ENCODE measurements at regions not wholly inside any gene's neighbourhood (a gene's known extent, or its start where the extent isn't known, plus 50 kb on each side); places are given as distances from the start of the nearest gene placed in this dataset.

DNA sequence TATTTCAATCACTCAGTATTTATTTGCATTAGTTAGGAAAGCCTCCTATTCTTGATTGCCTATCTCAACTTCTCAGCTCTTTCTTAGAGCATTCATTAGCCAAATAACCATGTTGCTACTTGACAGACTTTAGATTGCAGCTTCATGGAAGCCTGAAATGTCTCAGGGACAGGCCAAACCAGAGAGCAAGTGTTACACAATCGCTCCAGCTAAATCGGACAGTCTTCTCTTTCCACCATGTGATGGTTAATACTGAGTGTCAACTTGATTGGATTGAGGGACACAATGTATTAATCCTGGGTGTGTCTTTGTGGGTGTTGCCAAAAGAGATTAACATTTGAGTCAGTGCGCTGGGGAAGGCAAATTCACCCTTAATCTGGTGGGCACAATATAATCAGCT, 106.5 kb upstream of the DRD2 start:
- TF ChIP-seq MYC (IDR thresholded peaks at IDR 0.05; ENCODE audit: low read depth, low read length) (no peak), CTCF (IDR thresholded peaks at IDR 0.05; ENCODE audit: low read depth, low read length) (no peak), MAX (IDR thresholded peaks at IDR 0.05; ENCODE audit: low read depth, low read length) (no peak), POLR2A (IDR thresholded peaks at IDR 0.05; ENCODE audit: extremely low read depth, insufficient read length) (no peak)
- no peak overlapping the region for H3K4me3 ChIP-seq (ENCODE audit: low read depth, low read length)
- no peak for DNase-seq (ENCODE audit: low read depth)

DNA sequence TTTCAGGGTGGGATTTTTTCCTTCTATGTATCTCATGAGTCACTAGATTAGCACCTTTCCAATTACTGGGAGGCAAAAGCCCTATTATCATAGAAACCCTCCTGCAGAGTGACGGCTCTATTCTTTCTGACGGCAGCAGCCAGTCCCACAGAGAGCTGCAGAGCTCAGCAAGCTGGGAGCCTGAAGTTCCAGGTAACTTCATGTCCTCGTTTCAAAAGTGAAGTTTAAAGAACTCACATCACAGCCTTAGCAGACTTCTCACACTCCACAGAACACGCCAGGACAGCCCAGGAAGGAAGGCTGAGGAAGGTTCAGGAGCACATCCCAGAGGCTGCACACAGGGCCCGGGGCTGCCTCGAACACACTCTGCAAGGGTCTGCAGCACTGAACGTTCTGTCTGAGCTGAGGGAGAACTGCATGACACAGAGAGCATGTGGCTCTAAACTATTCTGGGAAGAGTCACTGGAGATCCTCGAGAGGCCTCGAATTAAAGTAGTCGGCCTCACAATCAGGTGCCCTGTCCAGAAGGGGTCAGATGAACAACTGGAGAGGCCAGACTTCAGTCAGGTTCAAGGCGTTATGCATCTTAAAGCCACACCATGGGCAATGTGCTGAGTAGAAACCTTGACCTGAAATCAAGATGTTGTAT, 104.2 kb upstream of the DRD2 start:
- no peak for TF ChIP-seq POLR2A (IDR thresholded peaks at IDR 0.05; ENCODE audit: extremely low read depth, insufficient read length)
- TF ChIP-seq CTCF (IDR thresholded peaks at IDR 0.05; ENCODE audit: low read depth, low read length), result no peak
- TF ChIP-seq MYC (IDR thresholded peaks at IDR 0.05; ENCODE audit: low read depth, low read length), result no peak
- no peak for TF ChIP-seq MAX (IDR thresholded peaks at IDR 0.05; ENCODE audit: low read depth, low read length)
- DNase-seq (ENCODE audit: low read depth), result no peak
- H3K4me3 ChIP-seq (ENCODE audit: low read depth, low read length), result no peak overlapping the region

- no peak for TF ChIP-seq CTCF (IDR thresholded peaks at IDR 0.05; ENCODE audit: low read depth, low read length)
- no peak for TF ChIP-seq POLR2A (IDR thresholded peaks at IDR 0.05; ENCODE audit: extremely low read depth, insufficient read length)
- TF ChIP-seq MAX (IDR thresholded peaks at IDR 0.05; ENCODE audit: low read depth, low read length), result no peak
- no peak for TF ChIP-seq MYC (IDR thresholded peaks at IDR 0.05; ENCODE audit: low read depth, low read length)
- DNase-seq (ENCODE audit: low read depth), result no peak
- H3K4me3 ChIP-seq (ENCODE audit: low read depth, low read length), result no peak overlapping the region
Observed at GRCh38 chr11:113578715-113579250, 103.6 kb upstream of the DRD2 start.

GRCh38 chr11:113578033-113578380, 102.8 kb upstream of the DRD2 start:
- no peak for DNase-seq (ENCODE audit: low read depth)
- no peak overlapping the region for H3K4me3 ChIP-seq (ENCODE audit: low read depth, low read length)
- no peak for TF ChIP-seq MYC (IDR thresholded peaks at IDR 0.05; ENCODE audit: low read depth, low read length)
- TF ChIP-seq MAX (IDR thresholded peaks at IDR 0.05; ENCODE audit: low read depth, low read length), result no peak
- TF ChIP-seq CTCF (IDR thresholded peaks at IDR 0.05; ENCODE audit: low read depth, low read length), result no peak
- TF ChIP-seq POLR2A (IDR thresholded peaks at IDR 0.05; ENCODE audit: extremely low read depth, insufficient read length), result no peak

DNA sequence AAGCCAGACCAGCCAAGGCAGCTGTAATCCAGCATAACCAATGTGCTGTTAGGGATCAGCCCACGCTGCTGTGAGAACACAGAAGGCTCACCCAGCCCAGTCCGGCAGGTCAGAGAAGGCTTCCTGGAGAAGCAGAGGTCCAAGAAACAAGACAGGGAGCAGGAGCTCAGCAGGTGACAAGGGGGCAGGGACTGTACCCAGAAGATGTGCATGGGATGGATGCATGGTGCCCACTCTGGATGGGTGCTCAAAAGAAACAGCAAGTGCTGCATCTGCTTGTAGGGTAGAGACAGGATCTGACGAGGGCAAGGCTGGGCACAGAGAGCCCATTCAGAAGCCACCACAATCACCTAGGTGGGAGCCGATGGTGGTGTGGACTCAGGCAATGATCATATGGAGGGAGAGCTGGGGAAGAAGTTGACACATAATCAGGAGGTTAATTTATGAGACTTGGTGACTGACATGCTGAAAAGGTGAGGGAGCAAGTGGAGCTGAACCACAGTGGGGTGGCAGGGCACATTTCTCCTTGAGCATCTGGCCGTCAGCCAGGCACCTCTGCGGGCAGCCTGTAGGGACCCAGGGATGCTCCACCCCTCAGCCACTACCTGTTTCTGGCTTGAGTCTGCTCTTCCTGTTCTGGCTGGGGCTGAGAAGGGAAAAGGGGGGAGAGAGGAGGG, 102.3 kb upstream of the DRD2 start:
- H3K4me3 ChIP-seq (ENCODE audit: low read depth, low read length), result no peak overlapping the region
- no peak for DNase-seq (ENCODE audit: low read depth)
- no peak for TF ChIP-seq CTCF (IDR thresholded peaks at IDR 0.05; ENCODE audit: low read depth, low read length)

Data from NB4 (cell line).